AG04450 (cell line): ENCODE measurements at regions not wholly inside any gene's neighbourhood (a gene's known extent, or its start where the extent isn't known, plus 50 kb on each side); places are given as distances from the start of the nearest gene placed in this dataset.

Experiments used
- CTCF ChIA-PET: fragments of 300-600, 350-600 bp; formaldehyde crosslinking; extraction: SDS; loops from one replicate; lab custom pipeline; 2022; ENCODE audit warnings: antibody characterized with exemption, inconsistent platforms; lab: Charles Lee
- POLR2A ChIA-PET: fragments of 350-600 bp; formaldehyde crosslinking; extraction: SDS; loops from one replicate; lab custom pipeline; 2021; ENCODE audit warnings: antibody characterized with exemption, inconsistent platforms; lab: Yijun Ruan, JAX
- DNase-seq: peaks from one replicate; pipeline ENCODE4 v3.0.0-alpha.2; 2011; ENCODE audit warnings: low read depth, low spot score
- H3K27ac ChIP-seq: one replicate; pipeline ENCODE4 v1.5.1; 2012; ENCODE audit warnings: low read depth, low read length, control low read depth
- H3K27me3 ChIP-seq: one replicate; pipeline ENCODE4 v1.6.0; 2012; ENCODE audit warnings: low read length; ENCODE audit not compliant: control insufficient read depth, insufficient read depth
- H3K4me3 ChIP-seq: 2 replicates; pipeline ENCODE4 v1.5.1; 2011; ENCODE audit warnings: mild to moderate bottlenecking, low read depth, low read length, control low read depth
- H3K9me3 ChIP-seq: 2 replicates; pipeline ENCODE4 v1.5.1; 2012; ENCODE audit warnings: low read length; ENCODE audit not compliant: control insufficient read depth, insufficient read depth
- TF ChIP-seq, protein P1 (sequence below): IDR thresholded peaks from 2 replicates; pipeline ENCODE4 v1.5.1; 2011; ENCODE audit warnings: low read depth, low read length, control low read depth, inconsistent platforms

DNA sequence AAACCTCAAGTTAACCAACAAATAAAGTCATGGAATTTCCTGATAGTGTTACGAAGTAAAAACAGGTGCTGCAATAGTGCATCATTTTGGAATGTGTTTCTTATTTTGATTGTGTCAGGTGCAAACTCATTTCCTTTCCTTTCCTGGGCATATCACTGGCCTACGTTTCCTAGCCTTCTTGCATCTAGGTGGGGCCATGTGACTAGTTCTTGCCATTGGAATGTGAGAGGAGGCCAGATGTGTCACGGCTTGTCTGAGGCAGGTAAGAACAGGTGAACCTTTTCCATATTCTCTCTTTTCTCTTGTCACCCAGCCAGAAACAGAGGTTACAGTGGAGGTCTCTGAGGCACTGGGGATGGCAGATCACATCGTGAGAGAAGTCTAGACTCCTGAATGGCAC lies 868.0 kb downstream of the RPA4 start:
- POLR2A ChIA-PET: no interaction called here
- TF ChIP-seq, protein P1, sequence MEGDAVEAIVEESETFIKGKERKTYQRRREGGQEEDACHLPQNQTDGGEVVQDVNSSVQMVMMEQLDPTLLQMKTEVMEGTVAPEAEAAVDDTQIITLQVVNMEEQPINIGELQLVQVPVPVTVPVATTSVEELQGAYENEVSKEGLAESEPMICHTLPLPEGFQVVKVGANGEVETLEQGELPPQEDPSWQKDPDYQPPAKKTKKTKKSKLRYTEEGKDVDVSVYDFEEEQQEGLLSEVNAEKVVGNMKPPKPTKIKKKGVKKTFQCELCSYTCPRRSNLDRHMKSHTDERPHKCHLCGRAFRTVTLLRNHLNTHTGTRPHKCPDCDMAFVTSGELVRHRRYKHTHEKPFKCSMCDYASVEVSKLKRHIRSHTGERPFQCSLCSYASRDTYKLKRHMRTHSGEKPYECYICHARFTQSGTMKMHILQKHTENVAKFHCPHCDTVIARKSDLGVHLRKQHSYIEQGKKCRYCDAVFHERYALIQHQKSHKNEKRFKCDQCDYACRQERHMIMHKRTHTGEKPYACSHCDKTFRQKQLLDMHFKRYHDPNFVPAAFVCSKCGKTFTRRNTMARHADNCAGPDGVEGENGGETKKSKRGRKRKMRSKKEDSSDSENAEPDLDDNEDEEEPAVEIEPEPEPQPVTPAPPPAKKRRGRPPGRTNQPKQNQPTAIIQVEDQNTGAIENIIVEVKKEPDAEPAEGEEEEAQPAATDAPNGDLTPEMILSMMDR: no peak
- CTCF ChIA-PET: no interaction called here
- Histone ChIP-seq H3K27me3 (no peaks in the 10 kb centered on the region), H3K4me3 (no peak overlapping the region), H3K27ac (no peak overlapping the region), H3K9me3 (no peaks in the 10 kb centered on the region)
- DNase-seq: no peak

DNA sequence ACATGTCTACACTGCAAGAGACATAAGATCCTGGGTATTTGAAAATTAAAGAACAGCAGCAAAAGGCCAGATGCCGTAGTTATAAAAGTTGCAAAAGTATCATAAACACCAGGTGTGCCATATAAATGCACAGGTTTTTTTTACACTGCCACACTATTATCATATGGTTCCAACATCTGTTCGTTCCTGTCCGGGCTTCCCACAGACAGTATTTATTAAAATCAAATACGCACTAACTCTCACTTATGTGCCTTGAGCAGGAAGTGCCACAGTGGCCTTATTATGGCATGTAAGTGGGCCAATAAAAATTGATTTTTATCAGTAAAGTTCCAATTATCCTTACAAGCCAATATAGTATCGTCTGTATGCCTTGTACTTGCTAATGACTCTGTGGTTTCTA lies 873.2 kb downstream of the RPA4 start:
- CTCF ChIA-PET: no interaction called here
- Histone ChIP-seq H3K27me3 (no peaks in the 10 kb centered on the region), H3K27ac (no peak overlapping the region), H3K4me3 (no peak overlapping the region), H3K9me3 (no peaks in the 10 kb centered on the region)
- POLR2A ChIA-PET: no interaction called here
- TF ChIP-seq, protein P1: no peak
- no peak for DNase-seq

DNA sequence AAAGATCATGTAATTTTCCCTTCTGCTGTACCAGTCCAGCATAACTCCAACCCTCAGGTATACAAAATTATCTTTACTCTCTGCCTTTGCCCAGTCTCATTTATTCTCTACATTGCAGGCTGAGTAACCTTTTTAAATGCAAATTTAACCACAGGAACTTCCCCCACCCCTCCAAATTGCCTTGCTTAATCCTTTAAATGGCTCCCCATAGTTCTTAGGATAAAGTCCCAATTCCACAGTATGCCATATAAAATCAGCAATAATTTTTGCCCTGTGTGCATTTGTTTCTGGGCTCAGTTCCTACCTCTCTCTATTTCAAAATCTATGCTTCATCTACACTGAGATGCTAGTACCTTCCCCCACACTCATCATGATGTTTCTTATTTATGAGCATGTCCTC lies 879.7 kb downstream of the RPA4 start:
- Histone ChIP-seq H3K4me3 (no peak overlapping the region), H3K27me3 (no peaks in the 10 kb centered on the region), H3K27ac (no peak overlapping the region), H3K9me3 (no peaks in the 10 kb centered on the region)
- DNase-seq: no peak
- TF ChIP-seq, protein P1: no peak
- POLR2A ChIA-PET: no interaction called here
- CTCF ChIA-PET: no interaction called here

DNA sequence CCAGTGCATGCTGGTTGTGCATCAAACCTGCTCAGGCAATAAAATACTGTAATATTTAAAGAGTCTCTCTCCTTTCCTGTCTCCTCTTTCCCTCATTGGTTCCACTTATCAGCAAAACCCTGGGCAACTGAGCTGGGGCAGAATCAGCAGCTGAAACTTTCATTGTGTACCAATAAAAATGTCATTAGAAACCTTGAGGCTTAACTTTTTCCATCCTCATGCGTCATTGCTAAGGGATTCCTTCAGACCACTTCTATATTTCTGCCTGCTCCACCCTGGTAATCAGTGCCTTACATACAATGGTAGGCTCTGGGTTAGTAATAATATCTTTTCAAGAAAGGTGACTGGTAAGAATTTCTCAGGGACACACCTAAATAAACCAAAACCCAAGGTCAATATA lies 880.3 kb downstream of the RPA4 start:
- POLR2A ChIA-PET: no interaction called here
- TF ChIP-seq, protein P1: no peak
- CTCF ChIA-PET: no interaction called here

DNA sequence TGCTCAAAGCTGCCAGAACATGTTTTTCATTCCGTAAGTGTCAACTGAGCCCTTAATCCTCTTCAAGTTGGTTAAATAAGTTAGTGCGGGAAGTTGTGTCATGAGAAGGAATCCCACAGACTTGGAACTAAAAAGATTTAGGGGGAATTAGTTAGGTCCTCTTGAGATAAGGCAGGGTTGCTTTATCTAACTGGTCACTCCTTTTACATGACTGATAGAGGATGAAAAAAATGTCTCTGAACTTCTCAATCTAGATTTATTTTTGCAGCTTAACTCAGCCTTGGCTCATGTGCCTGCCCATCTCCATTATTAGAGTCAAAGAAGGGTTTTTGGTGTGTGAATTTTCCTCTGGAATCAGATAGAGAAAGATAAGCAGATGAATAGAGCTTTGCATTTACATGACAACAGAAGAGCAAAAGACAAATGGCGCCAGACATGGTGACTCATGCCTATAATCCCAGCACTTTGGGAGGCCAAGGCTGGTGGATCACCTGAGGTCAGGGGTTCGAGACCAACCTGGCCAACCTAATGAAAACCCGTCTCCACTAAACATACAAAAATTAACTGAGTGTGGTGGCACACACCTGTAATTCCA lies 882.9 kb downstream of the RPA4 start:
- Histone ChIP-seq H3K9me3 (no peaks in the 10 kb centered on the region), H3K27me3 (no peaks in the 10 kb centered on the region), H3K27ac (no peak overlapping the region), H3K4me3 (no peak overlapping the region)
- TF ChIP-seq, protein P1: no peak
- CTCF ChIA-PET: interaction anchor here (0.7 kb wide), 1 partner anchor 9 kb away, joined by 4 read pairs; no protein-coding TSS in a partner anchor
- POLR2A ChIA-PET: no interaction called here
- DNase-seq: no peak

More for the DNA sequence above, 880.3 kb downstream of the RPA4 start:
- Histone ChIP-seq H3K27ac (no peak overlapping the region), H3K27me3 (no peaks in the 10 kb centered on the region), H3K9me3 (no peaks in the 10 kb centered on the region), H3K4me3 (no peak overlapping the region)
- no peak for DNase-seq
